HUES48 (cell line): ENCODE measurements at regions not wholly inside any gene's neighbourhood (a gene's known extent, or its start where the extent isn't known, plus 50 kb on each side); places are given as distances from the start of the nearest gene placed in this dataset.
"Not testable (repeated sequence)": the region's sequence is repeated elsewhere in the genome, so short reads cannot be mapped to it uniquely, and the experiment has no call there.

ENCODE experiments used
- H3K27ac ChIP-seq: one replicate; pipeline ENCODE4 v1.7.0; 2013; ENCODE audit warnings: low read depth, low read length, inconsistent platforms
- H3K27me3 ChIP-seq: 2 replicates; pipeline ENCODE4 v1.6.1; 2013; ENCODE audit warnings: mild to moderate bottlenecking, low read length; ENCODE audit not compliant: control insufficient read depth, insufficient read depth
- H3K36me3 ChIP-seq: 2 replicates; pipeline ENCODE4 v1.6.1; 2013; ENCODE audit warnings: low read length; ENCODE audit not compliant: control insufficient read depth, insufficient read depth
- H3K4me1 ChIP-seq: 2 replicates; pipeline ENCODE4 v1.6.1; 2013; ENCODE audit warnings: mild to moderate bottlenecking, low read length; ENCODE audit not compliant: control insufficient read depth, insufficient read depth
- H3K4me3 ChIP-seq: 2 replicates; pipeline ENCODE4 v1.5.1; 2013; ENCODE audit warnings: mild to moderate bottlenecking, low read depth, low read length
- H3K9ac ChIP-seq: 2 replicates; pipeline ENCODE4 v1.6.1; 2013; ENCODE audit warnings: mild to moderate bottlenecking, low read depth, low read length, moderate library complexity
- H3K9me3 ChIP-seq: 2 replicates; pipeline ENCODE4 v1.6.1; 2013; ENCODE audit warnings: low read length; ENCODE audit not compliant: control insufficient read depth, insufficient read depth

- not testable (repeated sequence) for H3K27me3 ChIP-seq, H3K9ac ChIP-seq, H3K36me3 ChIP-seq, H3K27ac ChIP-seq, H3K4me1 ChIP-seq, H3K4me3 ChIP-seq, H3K9me3 ChIP-seq
These were observed 53.9 kb upstream of the TLL1 start for GRCh38 chr4:165819126-165819525.
